Fibroblast of mammary gland (primary cell): ENCODE measurements at regions not wholly inside any gene's neighbourhood (a gene's known extent, or its start where the extent isn't known, plus 50 kb on each side); places are given as distances from the start of the nearest gene placed in this dataset.

Source experiments
- DNase-seq: peaks from one replicate; pipeline ENCODE4 v3.0.0-alpha.2; 2010; ENCODE audit warnings: low read depth
- H3K4me3 ChIP-seq: 2 replicates; pipeline ENCODE4 v1.5.1; 2011; ENCODE audit warnings: low read depth, mild to moderate bottlenecking, low read length, moderate library complexity; ENCODE audit not compliant: control insufficient read depth
- CTCF ChIP-seq: conservative IDR thresholded peaks from 2 replicates; pipeline ENCODE4 v1.5.1; 2011; ENCODE audit warnings: low read depth, low read length, inconsistent platforms; ENCODE audit not compliant: control insufficient read depth, insufficient read depth

- no peak overlapping the region for H3K4me3 ChIP-seq
- TF ChIP-seq CTCF, result no peak
- DNase-seq, result no peak
Measured at GRCh38 chr4:115923152-115923551, 809.7 kb upstream of the NDST4 start.

GRCh38 chr4:115920637-115921036 lies 807.2 kb upstream of the NDST4 start:
- no peak for TF ChIP-seq CTCF
- H3K4me3 ChIP-seq, result no peak overlapping the region
- DNase-seq, result no peak

GRCh38 chr4:115918149-115918548 lies 804.7 kb upstream of the NDST4 start:
- no peak overlapping the region for H3K4me3 ChIP-seq
- no peak for TF ChIP-seq CTCF
- DNase-seq, result no peak

- H3K4me3 ChIP-seq, result no peak overlapping the region
- no peak for DNase-seq
- TF ChIP-seq CTCF, result no peak
Measured at GRCh38 chr4:115906428-115906827, 793.0 kb upstream of the NDST4 start.

GRCh38 chr4:115883847-115884246 lies 770.4 kb upstream of the NDST4 start:
- no peak for TF ChIP-seq CTCF
- H3K4me3 ChIP-seq, result no peak overlapping the region
- no peak for DNase-seq

GRCh38 chr4:115883231-115883630 lies 769.8 kb upstream of the NDST4 start:
- no peak for DNase-seq
- H3K4me3 ChIP-seq, result no peak overlapping the region
- no peak for TF ChIP-seq CTCF

- no peak for DNase-seq
- no peak for TF ChIP-seq CTCF
- H3K4me3 ChIP-seq, result no peak overlapping the region
Measured at GRCh38 chr4:115873048-115873447, 759.6 kb upstream of the NDST4 start.
